ENCODE measurements at regions not wholly inside any gene's neighbourhood (a gene's known extent, or its start where the extent isn't known, plus 50 kb on each side); places are given as distances from the start of the nearest gene placed in this dataset.

DNA sequence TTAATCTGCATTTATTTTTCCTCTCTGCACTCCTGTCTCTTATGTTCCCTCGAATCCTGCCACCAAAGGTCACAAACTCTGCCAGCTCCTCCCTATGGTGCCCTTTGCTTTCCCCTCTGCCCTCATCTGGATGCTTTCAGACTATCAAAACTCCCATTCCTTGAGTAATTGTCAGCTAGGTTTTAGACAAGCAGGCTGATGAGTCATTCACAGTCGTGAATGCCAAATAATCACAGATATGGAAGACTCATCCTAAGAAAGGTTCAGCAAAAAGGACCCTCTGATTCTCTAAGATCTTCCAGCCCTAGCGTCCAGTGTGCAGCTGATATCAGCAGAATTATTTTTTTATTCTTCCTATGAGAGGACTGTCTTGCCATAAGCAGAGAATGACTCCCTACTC is 104.5 kb upstream of the NUDT12 start:
- H3K27ac ChIP-seq (ENCODE audit: low read depth in 2 of 2, low read length in 2 of 2), result no peak overlapping the region
- no peaks in the 10 kb centered on the region for H3K36me3 ChIP-seq (ENCODE audit: control insufficient read depth in 2 of 2, insufficient read depth in 2 of 2, low read length in 2 of 2)
- H3K9ac ChIP-seq (ENCODE audit: low read depth in 1 of 2, low read length in 2 of 2), result no peak overlapping the region
- no peaks in the 10 kb centered on the region for H3K27me3 ChIP-seq (ENCODE audit: control insufficient read depth in 2 of 2, insufficient read depth in 2 of 2, low read length in 2 of 2)
- H3K4me1 ChIP-seq (ENCODE audit: control insufficient read depth in 2 of 2, insufficient read depth in 2 of 2, low read length in 2 of 2), result no peaks in the 10 kb centered on the region
- no peaks in the 10 kb centered on the region for H3K9me3 ChIP-seq (ENCODE audit: control insufficient read depth in 2 of 2, low read length in 2 of 2)
- no peak overlapping the region for H3K4me3 ChIP-seq (ENCODE audit: low read length in 2 of 2)

- no peak overlapping the region for H3K27ac ChIP-seq (ENCODE audit: low read depth in 2 of 2, low read length in 2 of 2)
- H3K9me3 ChIP-seq (ENCODE audit: control insufficient read depth in 2 of 2, low read length in 2 of 2), result no peaks in the 10 kb centered on the region
- H3K4me3 ChIP-seq (ENCODE audit: low read length in 2 of 2), result no peak overlapping the region
- no peaks in the 10 kb centered on the region for H3K36me3 ChIP-seq (ENCODE audit: control insufficient read depth in 2 of 2, insufficient read depth in 2 of 2, low read length in 2 of 2)
- no peaks in the 10 kb centered on the region for H3K4me1 ChIP-seq (ENCODE audit: control insufficient read depth in 2 of 2, insufficient read depth in 2 of 2, low read length in 2 of 2)
- no peaks in the 10 kb centered on the region for H3K27me3 ChIP-seq (ENCODE audit: control insufficient read depth in 2 of 2, insufficient read depth in 2 of 2, low read length in 2 of 2)
- no peak overlapping the region for H3K9ac ChIP-seq (ENCODE audit: low read depth in 1 of 2, low read length in 2 of 2)
These were observed 94.7 kb upstream of the NUDT12 start for GRCh38 chr5:103657301-103657700.

- H3K9ac ChIP-seq (ENCODE audit: low read depth in 1 of 2, low read length in 2 of 2), result no peak overlapping the region
- H3K36me3 ChIP-seq (ENCODE audit: control insufficient read depth in 2 of 2, insufficient read depth in 2 of 2, low read length in 2 of 2), result no peaks in the 10 kb centered on the region
- no peak overlapping the region for H3K27ac ChIP-seq (ENCODE audit: low read depth in 2 of 2, low read length in 2 of 2)
- H3K4me3 ChIP-seq (ENCODE audit: low read length in 2 of 2), result no peak overlapping the region
- no peaks in the 10 kb centered on the region for H3K27me3 ChIP-seq (ENCODE audit: control insufficient read depth in 2 of 2, insufficient read depth in 2 of 2, low read length in 2 of 2)
- no peaks in the 10 kb centered on the region for H3K4me1 ChIP-seq (ENCODE audit: control insufficient read depth in 2 of 2, insufficient read depth in 2 of 2, low read length in 2 of 2)
- no peaks in the 10 kb centered on the region for H3K9me3 ChIP-seq (ENCODE audit: control insufficient read depth in 2 of 2, low read length in 2 of 2)
These were observed 85.5 kb upstream of the NUDT12 start for GRCh38 chr5:103648086-103648485.

DNA sequence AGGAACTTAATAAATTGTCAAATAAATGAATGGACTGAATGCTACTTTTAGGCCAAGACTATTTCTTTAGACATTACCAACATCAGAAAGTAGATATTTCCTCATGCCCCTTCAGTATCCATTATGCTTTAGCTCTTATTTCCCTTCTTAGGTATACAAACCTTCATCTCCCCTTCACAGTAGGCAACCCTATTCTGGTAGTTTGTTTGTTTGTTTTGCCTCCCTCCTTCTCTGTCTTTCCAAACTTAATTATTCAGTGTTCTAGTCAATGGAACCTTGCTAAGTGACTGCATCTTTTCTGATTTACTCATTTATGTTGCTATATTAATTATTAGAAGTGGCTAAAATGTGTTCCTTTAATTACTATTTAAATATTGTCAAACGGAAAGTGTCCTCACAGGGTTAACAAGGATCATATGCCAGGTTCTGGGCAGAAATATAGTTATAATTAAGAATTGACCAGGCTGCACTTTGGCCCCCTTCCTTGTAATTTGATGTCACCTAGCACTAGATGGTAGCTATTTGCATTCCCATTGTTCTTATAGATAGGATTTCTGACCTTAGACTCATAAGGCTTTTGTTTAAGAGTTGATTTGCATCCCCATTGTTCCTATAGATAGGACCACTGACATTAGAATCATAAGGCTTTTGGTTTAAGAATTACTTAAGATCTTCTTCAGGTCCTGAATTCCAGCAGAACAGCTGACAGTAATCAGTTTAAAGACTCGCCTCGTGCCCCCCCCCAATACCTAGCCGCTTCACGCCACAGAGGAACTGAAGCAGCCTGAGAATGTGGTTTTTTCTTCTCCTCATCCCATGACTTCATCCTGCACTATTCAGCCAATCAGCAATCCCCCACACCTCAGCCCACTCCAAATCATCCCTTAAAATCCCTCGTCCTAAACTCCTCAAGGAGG is 84.4 kb upstream of the NUDT12 start:
- no peak overlapping the region for H3K27ac ChIP-seq (ENCODE audit: low read depth in 2 of 2, low read length in 2 of 2)
- no peaks in the 10 kb centered on the region for H3K9me3 ChIP-seq (ENCODE audit: control insufficient read depth in 2 of 2, low read length in 2 of 2)
- no peak overlapping the region for H3K9ac ChIP-seq (ENCODE audit: low read depth in 1 of 2, low read length in 2 of 2)
- no peaks in the 10 kb centered on the region for H3K36me3 ChIP-seq (ENCODE audit: control insufficient read depth in 2 of 2, insufficient read depth in 2 of 2, low read length in 2 of 2)
- no peak overlapping the region for H3K4me3 ChIP-seq (ENCODE audit: low read length in 2 of 2)
- no peaks in the 10 kb centered on the region for H3K4me1 ChIP-seq (ENCODE audit: control insufficient read depth in 2 of 2, insufficient read depth in 2 of 2, low read length in 2 of 2)
- H3K27me3 ChIP-seq (ENCODE audit: control insufficient read depth in 2 of 2, insufficient read depth in 2 of 2, low read length in 2 of 2), result no peaks in the 10 kb centered on the region

DNA sequence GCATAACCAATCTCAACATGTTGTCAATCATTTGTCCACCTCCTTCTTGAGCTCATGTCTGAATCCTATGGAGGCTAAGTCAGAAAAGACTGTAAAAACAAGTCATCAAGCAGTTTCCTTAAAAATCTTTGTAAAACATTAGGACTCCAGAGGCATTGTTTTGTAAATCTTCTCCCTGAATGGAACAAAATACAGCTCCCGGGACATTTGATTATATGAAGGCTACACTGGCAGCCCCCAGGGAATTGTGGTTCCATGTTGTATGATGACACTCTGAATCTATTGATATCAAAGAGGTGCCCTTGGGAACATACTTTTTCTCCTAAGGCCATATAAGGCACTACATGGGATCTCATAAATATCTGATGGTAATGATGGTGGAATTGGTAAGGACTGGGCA is 83.2 kb upstream of the NUDT12 start:
- no peaks in the 10 kb centered on the region for H3K36me3 ChIP-seq (ENCODE audit: control insufficient read depth in 2 of 2, insufficient read depth in 2 of 2, low read length in 2 of 2)
- H3K9me3 ChIP-seq (ENCODE audit: control insufficient read depth in 2 of 2, low read length in 2 of 2), result no peaks in the 10 kb centered on the region
- H3K4me3 ChIP-seq (ENCODE audit: low read length in 2 of 2), result no peak overlapping the region

GRCh38 chr5:103638979-103639378 is 76.4 kb upstream of the NUDT12 start:
- no peaks in the 10 kb centered on the region for H3K27me3 ChIP-seq (ENCODE audit: control insufficient read depth in 2 of 2, insufficient read depth in 2 of 2, low read length in 2 of 2)
- no peak overlapping the region for H3K9ac ChIP-seq (ENCODE audit: low read depth in 1 of 2, low read length in 2 of 2)
- H3K4me1 ChIP-seq (ENCODE audit: control insufficient read depth in 2 of 2, insufficient read depth in 2 of 2, low read length in 2 of 2), result no peaks in the 10 kb centered on the region
- no peak overlapping the region for H3K27ac ChIP-seq (ENCODE audit: low read depth in 2 of 2, low read length in 2 of 2)
- no peak overlapping the region for H3K4me3 ChIP-seq (ENCODE audit: low read length in 2 of 2)
- H3K9me3 ChIP-seq (ENCODE audit: control insufficient read depth in 2 of 2, low read length in 2 of 2), result no peaks in the 10 kb centered on the region
- H3K36me3 ChIP-seq (ENCODE audit: control insufficient read depth in 2 of 2, insufficient read depth in 2 of 2, low read length in 2 of 2), result no peaks in the 10 kb centered on the region

More for the DNA sequence above, 83.2 kb upstream of the NUDT12 start:
- no peak overlapping the region for H3K27ac ChIP-seq (ENCODE audit: low read depth in 2 of 2, low read length in 2 of 2)
- H3K9ac ChIP-seq (ENCODE audit: low read depth in 1 of 2, low read length in 2 of 2), result no peak overlapping the region
- H3K27me3 ChIP-seq (ENCODE audit: control insufficient read depth in 2 of 2, insufficient read depth in 2 of 2, low read length in 2 of 2), result no peaks in the 10 kb centered on the region
- H3K4me1 ChIP-seq (ENCODE audit: control insufficient read depth in 2 of 2, insufficient read depth in 2 of 2, low read length in 2 of 2), result no peaks in the 10 kb centered on the region

GRCh38 chr5:103624675-103625074 is 62.1 kb upstream of the NUDT12 start:
- Histone ChIP-seq H3K27ac (ENCODE audit: low read depth in 2 of 2, low read length in 2 of 2) (no peak overlapping the region), H3K9me3 (ENCODE audit: control insufficient read depth in 2 of 2, low read length in 2 of 2) (no peaks in the 10 kb centered on the region), H3K4me3 (ENCODE audit: low read length in 2 of 2) (no peak overlapping the region), H3K36me3 (ENCODE audit: control insufficient read depth in 2 of 2, insufficient read depth in 2 of 2, low read length in 2 of 2) (no peaks in the 10 kb centered on the region), H3K9ac (ENCODE audit: low read depth in 1 of 2, low read length in 2 of 2) (no peak overlapping the region), H3K27me3 (ENCODE audit: control insufficient read depth in 2 of 2, insufficient read depth in 2 of 2, low read length in 2 of 2) (no peaks in the 10 kb centered on the region), H3K4me1 (ENCODE audit: control insufficient read depth in 2 of 2, insufficient read depth in 2 of 2, low read length in 2 of 2) (no peaks in the 10 kb centered on the region)

GRCh38 chr5:103624035-103624480 is 61.5 kb upstream of the NUDT12 start:
- no peaks in the 10 kb centered on the region for H3K27me3 ChIP-seq (ENCODE audit: control insufficient read depth in 2 of 2, insufficient read depth in 2 of 2, low read length in 2 of 2)
- H3K27ac ChIP-seq (ENCODE audit: low read depth in 2 of 2, low read length in 2 of 2), result no peak overlapping the region
- H3K9me3 ChIP-seq (ENCODE audit: control insufficient read depth in 2 of 2, low read length in 2 of 2), result no peaks in the 10 kb centered on the region
- no peak overlapping the region for H3K4me3 ChIP-seq (ENCODE audit: low read length in 2 of 2)
- H3K9ac ChIP-seq (ENCODE audit: low read depth in 1 of 2, low read length in 2 of 2), result no peak overlapping the region
- no peaks in the 10 kb centered on the region for H3K36me3 ChIP-seq (ENCODE audit: control insufficient read depth in 2 of 2, insufficient read depth in 2 of 2, low read length in 2 of 2)
- no peaks in the 10 kb centered on the region for H3K4me1 ChIP-seq (ENCODE audit: control insufficient read depth in 2 of 2, insufficient read depth in 2 of 2, low read length in 2 of 2)

GRCh38 chr5:103623425-103623824 is 60.8 kb upstream of the NUDT12 start:
- no peaks in the 10 kb centered on the region for H3K4me1 ChIP-seq (ENCODE audit: control insufficient read depth in 2 of 2, insufficient read depth in 2 of 2, low read length in 2 of 2)
- H3K36me3 ChIP-seq (ENCODE audit: control insufficient read depth in 2 of 2, insufficient read depth in 2 of 2, low read length in 2 of 2), result no peaks in the 10 kb centered on the region
- H3K9me3 ChIP-seq (ENCODE audit: control insufficient read depth in 2 of 2, low read length in 2 of 2), result no peaks in the 10 kb centered on the region
- H3K9ac ChIP-seq (ENCODE audit: low read depth in 1 of 2, low read length in 2 of 2), result no peak overlapping the region
- no peak overlapping the region for H3K4me3 ChIP-seq (ENCODE audit: low read length in 2 of 2)
- no peak overlapping the region for H3K27ac ChIP-seq (ENCODE audit: low read depth in 2 of 2, low read length in 2 of 2)
- no peaks in the 10 kb centered on the region for H3K27me3 ChIP-seq (ENCODE audit: control insufficient read depth in 2 of 2, insufficient read depth in 2 of 2, low read length in 2 of 2)

DNA sequence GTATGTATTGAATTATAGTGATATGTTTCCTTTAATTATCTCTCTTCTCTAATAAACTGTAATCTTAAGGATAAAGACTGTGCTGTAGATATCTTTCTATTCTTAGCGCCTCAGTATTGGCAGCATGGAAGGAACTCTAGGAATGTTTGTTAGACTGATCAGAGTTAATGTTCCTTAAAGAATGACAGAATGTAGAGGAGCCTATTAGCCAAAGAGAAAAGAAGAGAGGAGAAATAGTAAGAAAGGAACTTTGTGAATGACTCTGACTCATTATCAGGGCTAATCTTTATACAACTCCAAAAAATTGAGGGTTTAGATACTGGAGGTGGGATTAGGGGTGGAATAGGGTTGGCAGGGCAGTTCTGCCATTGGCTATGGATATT is 59.0 kb upstream of the NUDT12 start:
- H3K27ac ChIP-seq (ENCODE audit: low read depth in 2 of 2, low read length in 2 of 2), result no peak overlapping the region
- H3K9ac ChIP-seq (ENCODE audit: low read depth in 1 of 2, low read length in 2 of 2), result no peak overlapping the region
- no peaks in the 10 kb centered on the region for H3K9me3 ChIP-seq (ENCODE audit: control insufficient read depth in 2 of 2, low read length in 2 of 2)
- no peaks in the 10 kb centered on the region for H3K36me3 ChIP-seq (ENCODE audit: control insufficient read depth in 2 of 2, insufficient read depth in 2 of 2, low read length in 2 of 2)
- no peak overlapping the region for H3K4me3 ChIP-seq (ENCODE audit: low read length in 2 of 2)
- no peaks in the 10 kb centered on the region for H3K4me1 ChIP-seq (ENCODE audit: control insufficient read depth in 2 of 2, insufficient read depth in 2 of 2, low read length in 2 of 2)
- H3K27me3 ChIP-seq (ENCODE audit: control insufficient read depth in 2 of 2, insufficient read depth in 2 of 2, low read length in 2 of 2), result no peaks in the 10 kb centered on the region
